ENCODE measurements at regions not wholly inside any gene's neighbourhood (a gene's known extent, or its start where the extent isn't known, plus 50 kb on each side); places are given as distances from the start of the nearest gene placed in this dataset.

DNA sequence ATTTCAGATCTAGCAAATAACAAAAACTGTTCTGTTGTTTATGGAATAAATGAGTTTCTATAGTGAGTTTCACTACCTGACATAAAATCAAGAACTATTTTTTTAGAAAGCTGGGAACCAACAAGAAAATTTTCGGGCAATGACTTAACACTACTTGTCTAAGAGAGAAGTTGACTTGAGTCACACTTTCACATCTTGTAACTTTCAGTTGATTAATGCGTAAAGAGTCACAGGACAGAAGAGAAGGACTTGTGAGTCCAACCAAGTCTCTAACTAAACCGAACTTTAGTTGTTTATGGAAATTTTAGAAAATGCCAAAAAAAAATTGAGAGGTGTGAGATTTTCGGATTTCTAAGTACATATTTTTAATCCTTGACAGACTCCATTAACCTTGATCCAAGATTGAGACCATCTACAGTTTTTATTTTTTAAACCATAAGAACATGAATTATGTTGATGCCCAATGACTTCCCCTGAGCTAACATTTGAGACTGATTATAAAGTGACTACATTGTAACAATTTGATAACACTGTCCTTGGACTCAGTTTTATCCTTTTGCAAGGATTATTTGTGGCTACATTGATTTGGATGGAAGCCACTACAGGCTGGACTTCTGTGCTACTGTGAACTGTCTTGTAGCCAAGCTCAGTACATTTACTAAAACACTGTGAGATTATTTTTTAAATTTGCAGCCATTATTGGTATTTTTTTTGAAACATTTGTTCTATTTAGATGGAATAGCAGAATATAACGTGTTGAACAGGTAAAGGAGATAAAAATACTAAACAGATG is 284.0 kb downstream of the PTPRC start:
- no peaks in the 10 kb centered on the region for H3K9me3 ChIP-seq (ENCODE audit: severe bottlenecking)
- no peak for ATAC-seq (ENCODE audit: low read depth)
- no peak for TF ChIP-seq CTCF (IDR thresholded peaks at IDR 0.05; ENCODE audit: poor library complexity, severe bottlenecking)
- DNase-seq (ENCODE audit: low spot score): no peak
- H3K27me3 ChIP-seq (ENCODE audit: insufficient read depth, poor library complexity, severe bottlenecking): peaks cover 4% of the 10 kb centered on the region
- peaks cover 31% of the 10 kb centered on the region for H3K36me3 ChIP-seq (ENCODE audit: low read depth)
- no peak overlapping the region for H3K4me3 ChIP-seq (ENCODE audit: severe bottlenecking)
- no peak overlapping the region for H3K27ac ChIP-seq (ENCODE audit: poor library complexity, severe bottlenecking)
- H3K4me1 ChIP-seq (ENCODE audit: insufficient read depth, poor library complexity, severe bottlenecking): peaks cover 42% of the 10 kb centered on the region

- peaks cover 40% of the 10 kb centered on the region for H3K4me1 ChIP-seq (ENCODE audit: insufficient read depth, poor library complexity, severe bottlenecking)
- peaks cover 4% of the 10 kb centered on the region for H3K27me3 ChIP-seq (ENCODE audit: insufficient read depth, poor library complexity, severe bottlenecking)
- peaks cover 38% of the 10 kb centered on the region for H3K36me3 ChIP-seq (ENCODE audit: low read depth)
- H3K9me3 ChIP-seq (ENCODE audit: severe bottlenecking): no peaks in the 10 kb centered on the region
- no peak overlapping the region for H3K27ac ChIP-seq (ENCODE audit: poor library complexity, severe bottlenecking)
- TF ChIP-seq CTCF (IDR thresholded peaks at IDR 0.05; ENCODE audit: poor library complexity, severe bottlenecking): no peak
- no peak for DNase-seq (ENCODE audit: low spot score)
- no peak overlapping the region for H3K4me3 ChIP-seq (ENCODE audit: severe bottlenecking)
- ATAC-seq (ENCODE audit: low read depth): no peak
These were observed 285.2 kb downstream of the PTPRC start for GRCh38 chr1:198923993-198924392.

DNA sequence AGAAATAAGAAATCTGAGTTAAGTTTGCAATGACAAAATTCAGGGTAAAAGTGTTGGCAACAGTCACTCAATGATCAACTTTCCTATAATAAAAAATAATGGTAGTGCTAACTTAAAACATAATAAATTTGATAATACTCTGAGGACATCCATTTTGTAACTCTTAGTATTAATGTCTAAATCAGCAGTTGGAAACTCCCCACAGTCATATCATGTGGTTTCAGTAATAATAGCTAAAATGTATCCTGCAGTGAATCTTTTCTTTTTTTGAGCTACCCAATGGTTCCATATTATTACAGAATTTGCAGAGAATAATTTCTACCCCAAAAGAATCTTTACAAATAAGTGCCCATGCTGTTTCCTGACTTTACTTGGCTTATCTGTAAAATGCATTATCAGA is 286.7 kb downstream of the PTPRC start:
- H3K4me1 ChIP-seq (ENCODE audit: insufficient read depth, poor library complexity, severe bottlenecking): peaks cover 39% of the 10 kb centered on the region
- peaks cover 36% of the 10 kb centered on the region for H3K36me3 ChIP-seq (ENCODE audit: low read depth)
- no peaks in the 10 kb centered on the region for H3K9me3 ChIP-seq (ENCODE audit: severe bottlenecking)
- no peak overlapping the region for H3K27ac ChIP-seq (ENCODE audit: poor library complexity, severe bottlenecking)
- no peak for ATAC-seq (ENCODE audit: low read depth)
- peaks cover 4% of the 10 kb centered on the region for H3K27me3 ChIP-seq (ENCODE audit: insufficient read depth, poor library complexity, severe bottlenecking)
- DNase-seq (ENCODE audit: low spot score): no peak
- H3K4me3 ChIP-seq (ENCODE audit: severe bottlenecking): no peak overlapping the region
- no peak for TF ChIP-seq CTCF (IDR thresholded peaks at IDR 0.05; ENCODE audit: poor library complexity, severe bottlenecking)

DNA sequence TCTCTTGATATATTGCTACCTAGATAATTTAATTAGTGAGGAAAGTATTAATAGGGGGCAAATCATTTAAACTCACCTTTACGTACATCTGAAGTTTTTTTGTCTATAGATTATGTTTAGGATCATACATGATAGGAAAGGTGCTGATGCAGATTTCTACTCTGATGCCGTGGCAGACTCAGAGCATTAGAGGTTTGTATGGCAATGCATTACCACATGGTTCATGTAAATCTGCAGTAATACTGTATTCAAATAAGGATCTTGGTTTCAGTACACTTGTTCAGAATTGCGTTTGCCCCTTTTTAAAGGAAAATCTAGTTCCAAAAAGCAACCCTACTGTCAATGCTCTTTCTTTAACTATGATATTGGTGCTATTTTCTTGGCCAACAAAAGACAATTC is 288.3 kb downstream of the PTPRC start:
- H3K27ac ChIP-seq (ENCODE audit: poor library complexity, severe bottlenecking): no peak overlapping the region
- DNase-seq (ENCODE audit: low spot score) (no peak), ATAC-seq (ENCODE audit: low read depth) (no peak)
- H3K4me1 ChIP-seq (ENCODE audit: insufficient read depth, poor library complexity, severe bottlenecking): peaks cover 48% of the 10 kb centered on the region
- H3K27me3 ChIP-seq (ENCODE audit: insufficient read depth, poor library complexity, severe bottlenecking): peaks cover 4% of the 10 kb centered on the region
- H3K36me3 ChIP-seq (ENCODE audit: low read depth): peaks cover 32% of the 10 kb centered on the region
- TF ChIP-seq CTCF (IDR thresholded peaks at IDR 0.05; ENCODE audit: poor library complexity, severe bottlenecking): no peak
- no peaks in the 10 kb centered on the region for H3K9me3 ChIP-seq (ENCODE audit: severe bottlenecking)
- no peak overlapping the region for H3K4me3 ChIP-seq (ENCODE audit: severe bottlenecking)

- peaks cover 4% of the 10 kb centered on the region for H3K27me3 ChIP-seq (ENCODE audit: insufficient read depth, poor library complexity, severe bottlenecking)
- ATAC-seq (ENCODE audit: low read depth): no peak
- no peak overlapping the region for H3K27ac ChIP-seq (ENCODE audit: poor library complexity, severe bottlenecking)
- DNase-seq (ENCODE audit: low spot score): no peak
- no peak for TF ChIP-seq CTCF (IDR thresholded peaks at IDR 0.05; ENCODE audit: poor library complexity, severe bottlenecking)
- no peaks in the 10 kb centered on the region for H3K9me3 ChIP-seq (ENCODE audit: severe bottlenecking)
- H3K4me1 ChIP-seq (ENCODE audit: insufficient read depth, poor library complexity, severe bottlenecking): peaks cover 68% of the 10 kb centered on the region
- H3K36me3 ChIP-seq (ENCODE audit: low read depth): peaks cover 41% of the 10 kb centered on the region
- no peak overlapping the region for H3K4me3 ChIP-seq (ENCODE audit: severe bottlenecking)
These were observed 290.3 kb downstream of the PTPRC start for GRCh38 chr1:198929111-198929604.
